ENCODE measurements at regions not wholly inside any gene's neighbourhood (a gene's known extent, or its start where the extent isn't known, plus 50 kb on each side); places are given as distances from the start of the nearest gene placed in this dataset.

DNA sequence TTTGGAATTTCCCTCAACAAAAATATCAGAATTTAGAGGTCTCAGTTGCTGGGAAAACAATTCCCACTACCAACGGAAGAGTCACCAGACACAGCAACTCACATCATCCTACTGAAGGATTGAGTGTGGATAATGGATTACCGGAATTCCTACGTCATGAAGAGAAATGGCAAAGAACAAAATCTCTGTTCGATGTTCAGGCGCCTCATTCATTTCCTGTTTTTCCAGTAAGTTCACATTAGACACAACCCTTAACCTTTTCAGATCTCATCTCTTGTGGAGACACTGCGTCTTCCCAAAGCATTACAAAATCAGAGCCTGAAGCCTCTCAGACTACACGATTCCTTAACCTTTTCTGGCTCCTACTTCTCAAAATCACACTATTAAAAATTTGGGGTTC, 58.5 kb upstream of the CPEB2 start (continued):
- TF ChIP-seq ZNF462 (CRISPR knock-in tag; IDR thresholded peaks at IDR 0.05), result no peak
- no peak for TF ChIP-seq NANOG (IDR thresholded peaks at IDR 0.05; ENCODE audit: borderline replicate concordance)
- TF ChIP-seq STAT1 (IDR thresholded peaks at IDR 0.05; ENCODE audit: unreplicated experiment), result no peak

- no peak for ATAC-seq
- TF ChIP-seq CREB1 (CRISPR knock-in tag; IDR thresholded peaks at IDR 0.05; ENCODE audit: low read depth) (no peak), POLR2AphosphoS5 (IDR thresholded peaks at IDR 0.05; ENCODE audit: low read depth) (no peak), ETS1 (IDR thresholded peaks at IDR 0.05) (no peak), EZH2 (IDR thresholded peaks at IDR 0.05; ENCODE audit: low read depth, unreplicated experiment) (no peak), NANOG (IDR thresholded peaks at IDR 0.05; ENCODE audit: borderline replicate concordance) (no peak), REST (IDR thresholded peaks at IDR 0.05; ENCODE audit: unreplicated experiment) (no peak), ZNF331 (CRISPR knock-in tag; IDR thresholded peaks at IDR 0.05; ENCODE audit: low read depth) (no peak)
These were observed 49.9 kb upstream of the CPEB2 start for GRCh38 chr4:14952352-14952751.

More at GRCh38 chr4:14952352-14952751, 49.9 kb upstream of the CPEB2 start:
- Mint-ChIP-seq H3K4me1 (no peaks in the 10 kb centered on the region), H3K36me3 (ENCODE audit: low read depth) (no peaks in the 10 kb centered on the region), H3K27me3 (ENCODE audit: insufficient read depth, low read depth, poor library complexity) (peaks cover 2% of the 10 kb centered on the region), H3K27ac (no peak overlapping the region), H3K4me3 (no peak overlapping the region), H3K9me3 (no peaks in the 10 kb centered on the region)
- H3K4me1 ChIP-seq (ENCODE audit: insufficient read depth), result no peaks in the 10 kb centered on the region
- no peak overlapping the region for H3K4me3 ChIP-seq
- H3F3A ChIP-seq (replicated peaks; ENCODE audit: low read depth), result no peaks in the 10 kb centered on the region
- no peak overlapping the region for H3K27ac ChIP-seq (ENCODE audit: low read depth)
- H3K4me2 ChIP-seq, result no peak overlapping the region
- no peaks in the 10 kb centered on the region for H3K9me2 ChIP-seq (ENCODE audit: insufficient read depth)
- no peak for DNase-seq (ENCODE audit: low spot score)
- no peaks in the 10 kb centered on the region for H3K27me3 ChIP-seq (ENCODE audit: insufficient read depth)
- no peaks in the 10 kb centered on the region for H3K36me3 ChIP-seq (ENCODE audit: insufficient read depth)
- no peaks in the 10 kb centered on the region for H3K79me2 ChIP-seq (replicated peaks; ENCODE audit: insufficient read depth)
- H4K20me1 ChIP-seq (replicated peaks; ENCODE audit: insufficient read depth), result no peaks in the 10 kb centered on the region
- H2AFZ ChIP-seq, result no peak overlapping the region

All from GM23338 (cell line).